Gastrocnemius medialis (tissue), 4 donors: ENCODE measurements at regions not wholly inside any gene's neighbourhood (a gene's known extent, or its start where the extent isn't known, plus 50 kb on each side); places are given as distances from the start of the nearest gene placed in this dataset.

Experiments used
- POLR2A ChIP-seq, 2 donors: fragments of 450-650 bp; IDR thresholded peaks; one replicate each; pipeline ENCODE4 v1.6.1; 2017; ENCODE audit warnings: antibody characterized with exemption in 2 of 2, mild to moderate bottlenecking in 2 of 2, moderate library complexity in 2 of 2
- TF ChIP-seq, protein P1 (sequence below), 5 experiments: fragments of 450-650 bp in 3 of 5; fragments of 200-600 bp in 2 of 5; sonication (generic) in 2 of 5; IDR thresholded peaks in 4 of 5; conservative IDR thresholded peaks in 1 of 5; 1 replicate in 4 of 5; 2 replicates in 1 of 5; pipeline ENCODE4 v1.5.1; 2016 to 2019; ENCODE audit warnings: antibody characterized with exemption in 5 of 5, mild to moderate bottlenecking in 3 of 5, moderate library complexity in 3 of 5

DNA sequence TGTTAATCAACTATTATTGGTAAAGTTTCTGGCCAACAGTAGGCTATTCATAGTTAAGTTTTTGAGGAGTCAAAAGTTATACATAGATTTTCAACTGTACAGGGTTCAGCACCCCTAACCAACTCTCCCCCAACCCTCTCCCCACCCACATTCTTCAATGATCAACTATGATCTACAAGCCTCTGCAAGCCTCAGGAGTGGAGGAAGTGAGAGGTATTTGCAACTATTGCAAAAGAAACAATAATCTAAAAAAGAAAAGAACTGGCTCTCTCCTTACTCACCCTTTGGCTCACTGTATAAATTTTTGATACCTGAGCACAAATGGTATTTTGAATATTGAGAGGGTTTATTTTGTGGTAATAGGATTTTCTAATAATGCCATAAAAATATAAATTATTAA, 179.8 kb downstream of the IPMK start:
- TF ChIP-seq, protein P1, sequence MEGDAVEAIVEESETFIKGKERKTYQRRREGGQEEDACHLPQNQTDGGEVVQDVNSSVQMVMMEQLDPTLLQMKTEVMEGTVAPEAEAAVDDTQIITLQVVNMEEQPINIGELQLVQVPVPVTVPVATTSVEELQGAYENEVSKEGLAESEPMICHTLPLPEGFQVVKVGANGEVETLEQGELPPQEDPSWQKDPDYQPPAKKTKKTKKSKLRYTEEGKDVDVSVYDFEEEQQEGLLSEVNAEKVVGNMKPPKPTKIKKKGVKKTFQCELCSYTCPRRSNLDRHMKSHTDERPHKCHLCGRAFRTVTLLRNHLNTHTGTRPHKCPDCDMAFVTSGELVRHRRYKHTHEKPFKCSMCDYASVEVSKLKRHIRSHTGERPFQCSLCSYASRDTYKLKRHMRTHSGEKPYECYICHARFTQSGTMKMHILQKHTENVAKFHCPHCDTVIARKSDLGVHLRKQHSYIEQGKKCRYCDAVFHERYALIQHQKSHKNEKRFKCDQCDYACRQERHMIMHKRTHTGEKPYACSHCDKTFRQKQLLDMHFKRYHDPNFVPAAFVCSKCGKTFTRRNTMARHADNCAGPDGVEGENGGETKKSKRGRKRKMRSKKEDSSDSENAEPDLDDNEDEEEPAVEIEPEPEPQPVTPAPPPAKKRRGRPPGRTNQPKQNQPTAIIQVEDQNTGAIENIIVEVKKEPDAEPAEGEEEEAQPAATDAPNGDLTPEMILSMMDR (IDR thresholded peaks at IDR 0.05 in 4 of 5, conservative IDR thresholded peaks at IDR 0.05 in 1 of 5) = no peak
- TF ChIP-seq POLR2A (IDR thresholded peaks at IDR 0.05) = no peak
